Kidney (tissue), 13 donors: ENCODE measurements at regions not wholly inside any gene's neighbourhood (a gene's known extent, or its start where the extent isn't known, plus 50 kb on each side); places are given as distances from the start of the nearest gene placed in this dataset.

Experiments used
- DNase-seq, 5 donors: peaks; one replicate each; pipeline ENCODE4 v3.0.0-alpha.2; 2013 to 2020
- FAIRE-seq: peaks from 2 replicates; lab custom pipeline; 2012; peaks lifted over from hg19 to GRCh38; lab: Jason Lieb, UNC
- H3K27ac ChIP-seq, 2 donors: one replicate each; pipeline ENCODE4 v1.7.0; 2013; ENCODE audit warnings: low read depth in 2 of 2, low read length in 2 of 2, inconsistent platforms in 1 of 2
- H3K27me3 ChIP-seq: one replicate; pipeline ENCODE4 v1.7.1; 2013; ENCODE audit warnings: low read length, inconsistent platforms; ENCODE audit not compliant: control insufficient read depth, insufficient read depth
- H3K36me3 ChIP-seq, 3 donors: one replicate each; pipeline versions ENCODE4 v1.7.0 to v1.7.1; 2013; ENCODE audit warnings: low read length in 3 of 3, control low read depth in 1 of 3, inconsistent platforms in 1 of 3; ENCODE audit not compliant: insufficient read depth in 3 of 3, control insufficient read depth in 2 of 3
- H3K4me1 ChIP-seq, 3 donors: one replicate each; pipeline versions ENCODE4 v1.7.0 to v1.7.1; 2013; ENCODE audit warnings: low read length in 3 of 3, inconsistent platforms in 1 of 3, low read depth in 1 of 3; ENCODE audit not compliant: control insufficient read depth in 2 of 3, insufficient read depth in 2 of 3
- H3K4me3 ChIP-seq, 3 donors: one replicate each; pipeline versions ENCODE4 v1.7.0 to v1.8.1; 2013; ENCODE audit warnings: low read length in 3 of 3, control low read depth in 1 of 3, inconsistent platforms in 1 of 3
- H3K9ac ChIP-seq, 3 donors: one replicate each; pipeline versions ENCODE4 v1.7.0 to v1.7.1; 2013; ENCODE audit warnings: low read length in 3 of 3, control low read depth in 1 of 3, inconsistent platforms in 1 of 3
- H3K9me3 ChIP-seq, 3 donors: one replicate each; pipeline versions ENCODE4 v1.7.0 to v1.7.1; 2013; ENCODE audit warnings: low read length in 3 of 3, control low read depth in 1 of 3, inconsistent platforms in 1 of 3; ENCODE audit not compliant: control insufficient read depth in 2 of 3, insufficient read depth in 1 of 3
- intact Hi-C: fragments of 100-400 bp; cut with DNase I; formaldehyde crosslinking; loops from one replicate; pipeline ENCODE4 v1.11.1; 2022
- TF ChIP-seq, protein P1 (sequence below): IDR thresholded peaks from 3 replicates; pipeline ENCODE4 v1.5.1; 2012; ENCODE audit warnings: mild to moderate bottlenecking, moderate library complexity, borderline replicate concordance; ENCODE audit not compliant: insufficient read depth; ENCODE audit errors: extremely low read depth
- donor health status: control.
- donor health status: control.
- donor health status: control.
- donor health status: control.
- donor health status: control.
- donor health status: DM: yes; HTN: yes; CAD: no.
- donor health status: Normal renal cell carcinoma (clear cell type).

DNA sequence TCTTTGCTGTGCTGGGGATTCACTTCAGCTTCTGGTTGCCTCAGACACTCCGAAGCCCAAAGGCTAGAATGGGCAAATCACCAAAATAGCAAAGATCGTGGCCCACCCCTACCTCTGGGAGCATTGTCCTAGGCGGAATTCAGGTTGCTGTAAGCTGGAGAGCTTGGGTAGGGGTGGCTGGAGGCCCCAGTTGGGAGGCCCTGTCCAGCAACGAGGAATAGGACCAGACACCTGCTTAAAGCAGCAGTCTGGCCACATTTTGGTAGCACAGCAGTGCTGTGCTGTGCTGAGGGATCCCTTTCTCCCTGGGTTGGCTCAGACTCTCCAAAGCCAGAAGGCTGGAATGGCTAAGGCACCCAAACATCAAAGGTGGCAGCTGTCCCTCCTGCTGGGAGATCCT is 99.3 kb downstream of the CLDN1 start:
- FAIRE-seq (no peak), DNase-seq (no peak)
- H3K9me3 ChIP-seq = no peaks in the 10 kb centered on the region
- no peak overlapping the region for H3K9ac ChIP-seq
- no peak overlapping the region for H3K4me3 ChIP-seq
- H3K4me1 ChIP-seq = no peaks in the 10 kb centered on the region
- TF ChIP-seq, protein P1, sequence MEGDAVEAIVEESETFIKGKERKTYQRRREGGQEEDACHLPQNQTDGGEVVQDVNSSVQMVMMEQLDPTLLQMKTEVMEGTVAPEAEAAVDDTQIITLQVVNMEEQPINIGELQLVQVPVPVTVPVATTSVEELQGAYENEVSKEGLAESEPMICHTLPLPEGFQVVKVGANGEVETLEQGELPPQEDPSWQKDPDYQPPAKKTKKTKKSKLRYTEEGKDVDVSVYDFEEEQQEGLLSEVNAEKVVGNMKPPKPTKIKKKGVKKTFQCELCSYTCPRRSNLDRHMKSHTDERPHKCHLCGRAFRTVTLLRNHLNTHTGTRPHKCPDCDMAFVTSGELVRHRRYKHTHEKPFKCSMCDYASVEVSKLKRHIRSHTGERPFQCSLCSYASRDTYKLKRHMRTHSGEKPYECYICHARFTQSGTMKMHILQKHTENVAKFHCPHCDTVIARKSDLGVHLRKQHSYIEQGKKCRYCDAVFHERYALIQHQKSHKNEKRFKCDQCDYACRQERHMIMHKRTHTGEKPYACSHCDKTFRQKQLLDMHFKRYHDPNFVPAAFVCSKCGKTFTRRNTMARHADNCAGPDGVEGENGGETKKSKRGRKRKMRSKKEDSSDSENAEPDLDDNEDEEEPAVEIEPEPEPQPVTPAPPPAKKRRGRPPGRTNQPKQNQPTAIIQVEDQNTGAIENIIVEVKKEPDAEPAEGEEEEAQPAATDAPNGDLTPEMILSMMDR = no peak
- no peaks in the 10 kb centered on the region for H3K27me3 ChIP-seq
- H3K27ac ChIP-seq = no peak overlapping the region
- no peaks in the 10 kb centered on the region for H3K36me3 ChIP-seq
- intact Hi-C loops = loop anchor here (10.0 kb wide), 1 partner anchor 202 kb away; no protein-coding TSS in a partner anchor

DNA sequence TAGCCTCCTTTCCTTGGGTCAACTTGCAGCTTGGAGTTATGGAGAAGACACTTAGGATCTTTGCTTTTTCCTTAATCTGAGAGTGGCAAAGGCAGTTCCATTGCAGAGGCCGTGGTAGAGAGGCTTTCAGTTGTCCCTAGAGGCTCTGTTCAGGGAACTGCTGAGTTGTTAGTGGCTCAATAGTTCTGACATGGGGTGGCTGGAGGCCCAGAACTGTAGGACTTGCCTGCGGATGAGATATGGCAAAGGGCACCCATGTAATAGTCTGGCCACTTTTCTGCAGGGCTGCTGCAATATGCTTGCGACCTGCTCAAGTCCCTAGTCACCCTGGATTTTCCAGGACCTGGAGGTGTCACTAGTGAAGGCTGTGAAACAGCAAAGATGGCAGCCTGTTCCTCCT is 99.9 kb downstream of the CLDN1 start:
- Histone ChIP-seq H3K4me3 (no peak overlapping the region), H3K36me3 (no peaks in the 10 kb centered on the region), H3K27ac (no peak overlapping the region), H3K9me3 (no peaks in the 10 kb centered on the region), H3K9ac (no peak overlapping the region), H3K4me1 (no peaks in the 10 kb centered on the region), H3K27me3 (no peaks in the 10 kb centered on the region)
- intact Hi-C loops = loop anchor here (10.0 kb wide), 1 partner anchor 202 kb away; no protein-coding TSS in a partner anchor
- FAIRE-seq (no peak), DNase-seq (no peak)
- TF ChIP-seq, protein P1 = no peak

DNA sequence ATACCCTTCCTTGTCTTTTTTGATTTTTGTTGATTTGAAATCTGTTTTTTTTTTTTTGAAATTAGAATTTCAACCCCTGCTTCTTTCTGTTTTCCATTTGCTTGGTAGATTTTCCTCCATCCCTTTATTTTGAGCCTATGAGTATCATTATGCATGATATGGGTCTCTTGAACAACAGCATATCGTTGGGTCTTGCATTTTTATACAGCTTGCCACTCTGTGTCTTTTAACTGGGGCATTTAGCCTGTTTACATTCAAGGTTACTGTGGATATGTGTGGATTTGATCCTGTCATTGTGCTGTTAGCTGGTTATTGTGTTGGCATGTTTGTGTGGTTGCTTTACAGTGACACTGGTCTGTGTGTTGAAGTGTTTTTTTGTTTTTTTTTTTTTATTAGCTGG is 99.7 kb upstream of the P3H2 start:
- no peaks in the 10 kb centered on the region for H3K9me3 ChIP-seq
- H3K27ac ChIP-seq = no peak overlapping the region
- intact Hi-C loops = loop anchor here (10.0 kb wide), 1 partner anchor 204 kb away; no protein-coding TSS in a partner anchor
- H3K9ac ChIP-seq = no peak overlapping the region
- FAIRE-seq = no peak
- no peaks in the 10 kb centered on the region for H3K27me3 ChIP-seq
- TF ChIP-seq, protein P1 = no peak
- H3K36me3 ChIP-seq = no peaks in the 10 kb centered on the region
- no peak overlapping the region for H3K4me3 ChIP-seq
- no peak for DNase-seq
- no peaks in the 10 kb centered on the region for H3K4me1 ChIP-seq

DNA sequence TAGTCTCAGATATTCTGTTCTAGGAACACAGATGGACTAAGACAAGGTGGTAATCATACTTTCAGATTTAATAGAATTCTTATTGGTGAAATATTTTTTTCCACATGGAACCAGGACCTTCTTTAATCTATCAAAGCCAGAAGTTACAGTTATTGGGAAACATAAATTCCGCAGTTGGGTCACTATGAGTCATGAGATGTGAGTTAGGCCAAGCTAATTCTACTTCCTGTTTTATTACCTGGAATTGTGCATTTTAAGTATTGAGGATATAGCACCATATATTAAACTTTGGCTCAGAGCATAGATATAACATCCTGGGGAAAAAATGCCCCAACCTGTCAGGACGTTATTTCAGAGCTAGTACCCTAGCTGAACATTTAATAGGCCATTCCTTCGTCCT is 96.4 kb upstream of the P3H2 start:
- intact Hi-C loops = no loop called here
- Histone ChIP-seq H3K36me3 (no peaks in the 10 kb centered on the region), H3K27me3 (no peaks in the 10 kb centered on the region), H3K4me3 (no peak overlapping the region), H3K27ac (no peak overlapping the region), H3K9ac (no peak overlapping the region), H3K9me3 (no peaks in the 10 kb centered on the region), H3K4me1 (no peaks in the 10 kb centered on the region)
- TF ChIP-seq, protein P1 = no peak
- no peak for FAIRE-seq
- DNase-seq = no peak
